Hepatocyte (in vitro differentiated cells): ENCODE measurements at regions not wholly inside any gene's neighbourhood (a gene's known extent, or its start where the extent isn't known, plus 50 kb on each side); places are given as distances from the start of the nearest gene placed in this dataset.

Experiments used
- EZH2 ChIP-seq: fragments of 200-600 bp; sonication (generic); IDR thresholded peaks from 2 replicates; pipeline ENCODE4 v1.6.1; 2016; ENCODE audit warnings: antibody characterized with exemption, mild to moderate bottlenecking, borderline replicate concordance
- EZH2phosphoT487 ChIP-seq: fragments of 200-600 bp; sonication (generic); IDR thresholded peaks from one replicate; pipeline ENCODE4 v1.6.1; 2018; ENCODE audit warnings: antibody characterized with exemption, mild to moderate bottlenecking, low read depth, moderate library complexity; ENCODE audit not compliant: unreplicated experiment, severe bottlenecking
- TF ChIP-seq, protein P1 (sequence below): fragments of 200-600 bp; sonication (generic); IDR thresholded peaks from 2 replicates; pipeline ENCODE4 v1.5.1; 2016; ENCODE audit warnings: antibody characterized with exemption, mild to moderate bottlenecking; ENCODE audit not compliant: poor library complexity

DNA sequence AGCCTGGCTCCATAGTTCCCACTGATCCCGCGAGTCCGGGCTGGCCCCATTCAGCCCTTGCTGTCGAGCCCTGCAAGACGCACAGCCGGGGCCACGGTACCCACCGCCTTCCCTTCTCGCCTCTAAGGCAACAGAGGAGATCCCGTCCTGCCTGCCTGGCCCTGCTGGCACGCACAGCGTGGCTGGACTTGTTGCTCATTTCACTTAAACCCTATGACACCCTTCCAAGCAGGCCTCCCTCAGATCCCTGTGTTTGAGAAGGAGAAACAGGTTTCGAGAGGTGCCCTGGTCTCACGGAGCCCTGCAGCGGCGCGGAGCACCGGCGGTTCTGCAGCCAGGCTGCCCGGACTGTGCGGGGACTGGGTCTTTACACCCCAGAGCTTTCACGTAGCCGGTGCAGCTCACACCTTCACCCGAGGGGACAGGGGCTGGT lies 1048.4 kb downstream of the BRD1 start:
- TF ChIP-seq, protein P1, sequence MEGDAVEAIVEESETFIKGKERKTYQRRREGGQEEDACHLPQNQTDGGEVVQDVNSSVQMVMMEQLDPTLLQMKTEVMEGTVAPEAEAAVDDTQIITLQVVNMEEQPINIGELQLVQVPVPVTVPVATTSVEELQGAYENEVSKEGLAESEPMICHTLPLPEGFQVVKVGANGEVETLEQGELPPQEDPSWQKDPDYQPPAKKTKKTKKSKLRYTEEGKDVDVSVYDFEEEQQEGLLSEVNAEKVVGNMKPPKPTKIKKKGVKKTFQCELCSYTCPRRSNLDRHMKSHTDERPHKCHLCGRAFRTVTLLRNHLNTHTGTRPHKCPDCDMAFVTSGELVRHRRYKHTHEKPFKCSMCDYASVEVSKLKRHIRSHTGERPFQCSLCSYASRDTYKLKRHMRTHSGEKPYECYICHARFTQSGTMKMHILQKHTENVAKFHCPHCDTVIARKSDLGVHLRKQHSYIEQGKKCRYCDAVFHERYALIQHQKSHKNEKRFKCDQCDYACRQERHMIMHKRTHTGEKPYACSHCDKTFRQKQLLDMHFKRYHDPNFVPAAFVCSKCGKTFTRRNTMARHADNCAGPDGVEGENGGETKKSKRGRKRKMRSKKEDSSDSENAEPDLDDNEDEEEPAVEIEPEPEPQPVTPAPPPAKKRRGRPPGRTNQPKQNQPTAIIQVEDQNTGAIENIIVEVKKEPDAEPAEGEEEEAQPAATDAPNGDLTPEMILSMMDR, result no peak
- no peak for TF ChIP-seq EZH2
- no peak for TF ChIP-seq EZH2phosphoT487
